Small intestine (tissue), 7 donors: ENCODE measurements at regions not wholly inside any gene's neighbourhood (a gene's known extent, or its start where the extent isn't known, plus 50 kb on each side); places are given as distances from the start of the nearest gene placed in this dataset.
A peak's percentile ranks its signal among the peaks of the same experiment; 100 is the strongest.

Experiments
- DNase-seq, 2 donors: peaks; one replicate each; pipeline versions ENCODE4 v3.0.0 to v3.0.0-alpha.2; 2013
- FAIRE-seq: peaks from 2 replicates; lab custom pipeline; 2012; peaks lifted over from hg19 to GRCh38; lab: Jason Lieb, UNC
- H3K27ac ChIP-seq, 3 donors: one replicate each; pipeline ENCODE4 v1.5.1; 2013; ENCODE audit warnings: low read length in 2 of 3, mild to moderate bottlenecking in 2 of 3, control low read depth in 1 of 3, inconsistent platforms in 1 of 3, low read depth in 1 of 3, moderate library complexity in 1 of 3
- H3K27me3 ChIP-seq, 3 donors: one replicate each; pipeline ENCODE4 v1.6.1; 2013; ENCODE audit warnings: low read length in 3 of 3, inconsistent platforms in 1 of 3; ENCODE audit not compliant: control insufficient read depth in 3 of 3, insufficient read depth in 3 of 3
- H3K36me3 ChIP-seq, 3 donors: one replicate each; pipeline ENCODE4 v1.6.1; 2013; ENCODE audit warnings: low read length in 3 of 3, inconsistent platforms in 1 of 3, low read depth in 1 of 3, mild to moderate bottlenecking in 1 of 3, moderate library complexity in 1 of 3; ENCODE audit not compliant: control insufficient read depth in 3 of 3, insufficient read depth in 2 of 3
- H3K4me1 ChIP-seq, 3 donors: one replicate each; pipeline ENCODE4 v1.6.1; 2013; ENCODE audit warnings: low read length in 2 of 3, inconsistent platforms in 1 of 3, low read depth in 1 of 3, mild to moderate bottlenecking in 1 of 3, moderate library complexity in 1 of 3; ENCODE audit not compliant: control insufficient read depth in 3 of 3, insufficient read depth in 2 of 3
- H3K4me3 ChIP-seq, 3 donors: one replicate each; pipeline ENCODE4 v1.5.1; 2013; ENCODE audit warnings: low read length in 3 of 3, control low read depth in 1 of 3, inconsistent platforms in 1 of 3, low read depth in 1 of 3, mild to moderate bottlenecking in 1 of 3, moderate library complexity in 1 of 3
- H3K9me3 ChIP-seq, 2 donors: one replicate each; pipeline ENCODE4 v1.6.1; 2013; ENCODE audit warnings: low read depth in 1 of 2, low read length in 1 of 2; ENCODE audit not compliant: control insufficient read depth in 2 of 2, insufficient read depth in 1 of 2
- WGBS, 3 donors: extraction: QIAGEN DNeasy Blood & Tissue Kit; methylation state at CpG; one replicate each; pipeline ENCODE4 v1.1.7; 2013; 5-methylcytosine and 5-hydroxymethylcytosine counted together
- donor health status: healthy with polysubstance abuse.
- donor health status: control.
- donor health status: control.
- donor health status: Bipolar disorder and iron deficiency.
- donor health status: healthy.

GRCh38 chr14:58864751-58865513 lies 227.2 kb downstream of the DACT1 start:
- no peak overlapping the region for H3K27ac ChIP-seq
- H3K27me3 ChIP-seq: peaks cover 0 to 2% (median 0%) of the 10 kb centered on the region in 3 donors
- no peaks in the 10 kb centered on the region for H3K36me3 ChIP-seq
- FAIRE-seq (no peak), DNase-seq (peak in 1 of 2 donors; percentile 30)
- H3K9me3 ChIP-seq: peaks cover 0 to 9% of the 10 kb centered on the region in 2 donors
- H3K4me1 ChIP-seq: peaks cover 0 to 3% (median 0%) of the 10 kb centered on the region in 3 donors
- H3K4me3 ChIP-seq: no peak overlapping the region
- 64 to 89% (median 75%) methylated on average over 7 of the region's 7 CpGs for WGBS, 3 donors

GRCh38 chr14:58865514-58866281 lies 227.9 kb downstream of the DACT1 start:
- FAIRE-seq: no peak
- H3K4me1 ChIP-seq: peaks cover 0 to 3% (median 0%) of the 10 kb centered on the region in 3 donors
- no peak overlapping the region for H3K27ac ChIP-seq

DNA sequence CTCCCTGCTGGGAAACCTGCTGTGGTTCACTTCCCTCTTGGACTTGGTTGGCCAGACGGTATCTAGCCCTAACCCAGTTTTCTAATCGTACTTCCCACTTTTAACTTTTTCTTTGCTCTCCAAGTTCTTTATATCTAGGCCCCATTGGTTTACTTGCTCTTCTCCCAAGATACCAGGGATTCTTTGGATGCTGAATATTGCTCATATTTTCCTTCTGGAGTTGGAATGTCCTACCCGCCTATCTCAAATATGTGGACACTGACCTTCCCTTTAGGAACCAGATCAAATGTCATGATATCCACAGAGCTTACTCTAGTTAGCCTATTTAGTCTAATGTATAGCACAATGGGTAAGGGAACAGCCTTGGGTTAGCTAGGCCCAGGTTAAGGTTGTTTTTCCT lies 228.6 kb downstream of the DACT1 start:
- Histone ChIP-seq H3K9me3 (no peaks in the 10 kb centered on the region), H3K27ac (no peak overlapping the region), H3K27me3 (no peaks in the 10 kb centered on the region), H3K36me3 (no peaks in the 10 kb centered on the region), H3K4me1 (peaks cover 0 to 3% (median 0%) of the 10 kb centered on the region in 3 donors), H3K4me3 (no peak overlapping the region)
- DNase-seq (no peak), FAIRE-seq (no peak)
- 71 to 87% (median 81%) methylated on average over 3 of the region's 3 CpGs for WGBS, 3 donors

More at GRCh38 chr14:58865514-58866281, 227.9 kb downstream of the DACT1 start:
- WGBS, 3 donors: 83 to 91% (median 86%) methylated on average over 6 of the region's 6 CpGs
- peaks cover 0 to 2% (median 0%) of the 10 kb centered on the region in 3 donors for H3K27me3 ChIP-seq
- peaks cover 0 to 2% of the 10 kb centered on the region in 2 donors for H3K9me3 ChIP-seq
- peak in 1 of 2 donors; percentile 8 for DNase-seq
- H3K4me3 ChIP-seq: no peak overlapping the region
- H3K36me3 ChIP-seq: no peaks in the 10 kb centered on the region

GRCh38 chr14:58870961-58871360 lies 233.2 kb downstream of the DACT1 start:
- no peak overlapping the region for H3K27ac ChIP-seq
- 93 to 95% (median 94%) methylated on average over 4 of the region's 4 CpGs for WGBS, 3 donors
- H3K27me3 ChIP-seq: no peaks in the 10 kb centered on the region
- H3K4me3 ChIP-seq: no peak overlapping the region
- FAIRE-seq (no peak), DNase-seq (no peak)
- H3K9me3 ChIP-seq: no peaks in the 10 kb centered on the region
- H3K36me3 ChIP-seq: no peaks in the 10 kb centered on the region
- H3K4me1 ChIP-seq: no peaks in the 10 kb centered on the region

- Histone ChIP-seq H3K27ac (no peak overlapping the region), H3K4me3 (no peak overlapping the region), H3K36me3 (no peaks in the 10 kb centered on the region), H3K4me1 (no peaks in the 10 kb centered on the region), H3K27me3 (no peaks in the 10 kb centered on the region), H3K9me3 (no peaks in the 10 kb centered on the region)
- DNase-seq (no peak), FAIRE-seq (no peak)
- WGBS, 3 donors: 77 to 78% (median 78%) methylated on average over 4 of the region's 4 CpGs
Observed at GRCh38 chr14:58871573-58871972, 233.8 kb downstream of the DACT1 start.

- H3K27me3 ChIP-seq: no peaks in the 10 kb centered on the region
- no peaks in the 10 kb centered on the region for H3K36me3 ChIP-seq
- no peak overlapping the region for H3K27ac ChIP-seq
- no peaks in the 10 kb centered on the region for H3K4me1 ChIP-seq
- FAIRE-seq: no peak
- 70 to 87% (median 80%) methylated on average over 6 of the region's 6 CpGs for WGBS, 3 donors
- H3K4me3 ChIP-seq: no peak overlapping the region
- H3K9me3 ChIP-seq: no peaks in the 10 kb centered on the region
- DNase-seq: no peak
Observed at GRCh38 chr14:58872061-58872460, 234.3 kb downstream of the DACT1 start.

- 48 to 77% (median 59%) methylated on average over 5 of the region's 5 CpGs for WGBS, 3 donors
- H3K27ac ChIP-seq: no peak overlapping the region
- DNase-seq (peak; percentile 10 to 46), FAIRE-seq (no peak)
- H3K9me3 ChIP-seq: no peaks in the 10 kb centered on the region
- no peaks in the 10 kb centered on the region for H3K27me3 ChIP-seq
- no peaks in the 10 kb centered on the region for H3K4me1 ChIP-seq
- H3K4me3 ChIP-seq: no peak overlapping the region
- no peaks in the 10 kb centered on the region for H3K36me3 ChIP-seq
Observed at GRCh38 chr14:58873228-58873953, 235.6 kb downstream of the DACT1 start.

DNA sequence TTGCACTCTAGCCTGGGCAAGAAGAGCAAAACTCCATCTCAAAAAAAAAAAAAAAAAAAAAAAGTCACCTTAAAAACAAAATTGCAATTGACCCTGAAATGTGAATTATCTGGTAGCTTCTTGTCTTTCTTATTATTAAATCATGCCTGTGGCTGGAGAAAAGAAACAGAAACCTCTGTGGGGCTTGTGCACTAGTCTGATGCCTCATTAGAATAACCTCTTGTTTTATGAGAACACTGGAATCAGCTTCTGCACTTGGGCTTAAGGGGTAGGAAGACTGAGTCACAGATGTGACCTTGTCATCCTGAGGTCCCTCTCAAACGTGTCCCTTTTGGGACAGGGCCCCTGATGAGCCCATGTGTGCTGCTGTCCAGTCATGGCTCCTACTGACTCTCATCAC lies 237.9 kb downstream of the DACT1 start:
- Histone ChIP-seq H3K9me3 (no peaks in the 10 kb centered on the region), H3K36me3 (no peaks in the 10 kb centered on the region), H3K27me3 (no peaks in the 10 kb centered on the region), H3K4me3 (no peak overlapping the region), H3K27ac (no peak overlapping the region), H3K4me1 (no peaks in the 10 kb centered on the region)
- FAIRE-seq (no peak), DNase-seq (no peak)
- WGBS, 3 donors: 40 to 54% (median 44%) methylated on average over 1 of the region's 1 CpG
